Upper lobe of left lung (tissue), 4 donors: ENCODE measurements at regions not wholly inside any gene's neighbourhood (a gene's known extent, or its start where the extent isn't known, plus 50 kb on each side); places are given as distances from the start of the nearest gene placed in this dataset.

Experiments
- EP300 ChIP-seq, 4 donors: sonication (generic); formaldehyde crosslinking; IDR thresholded peaks; one replicate each; pipeline ENCODE4 v1.5.1; 2017; ENCODE audit warnings: antibody characterized with exemption in 4 of 4, control low read depth in 2 of 4
- POLR2A ChIP-seq, 4 donors: fragments of 450-650 bp; IDR thresholded peaks; one replicate each; pipeline ENCODE4 v1.5.1; 2016 to 2017; ENCODE audit warnings: antibody characterized with exemption in 4 of 4, mild to moderate bottlenecking in 2 of 4
- TF ChIP-seq, protein P1 (sequence below), 6 experiments: fragments of 450-650 bp in 4 of 6; fragments of 200-600 bp in 2 of 6; sonication (generic) in 2 of 6; IDR thresholded peaks; one replicate each; pipeline ENCODE4 v1.5.1; 2016 to 2019; ENCODE audit warnings: antibody characterized with exemption in 6 of 6

DNA sequence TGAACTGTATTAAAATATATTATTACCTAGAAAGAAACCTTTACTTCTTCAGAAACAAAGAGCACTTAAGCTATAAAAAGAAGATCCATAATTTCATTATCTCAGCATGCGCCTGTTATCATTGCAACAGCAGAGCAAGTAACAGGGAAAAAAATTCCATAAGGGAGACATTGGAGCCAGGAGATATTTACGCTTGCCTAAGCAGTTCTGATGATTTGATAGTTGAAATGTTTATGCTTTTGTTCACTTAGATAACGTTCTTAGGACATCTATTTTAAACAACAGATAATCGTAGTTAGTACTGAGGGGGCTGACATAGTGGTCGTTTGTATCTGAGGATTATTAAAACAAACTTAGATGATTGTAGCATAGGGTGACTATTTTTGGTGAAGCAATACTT lies 252.5 kb downstream of the NNT start:
- TF ChIP-seq EP300 (IDR thresholded peaks at IDR 0.05) (no peak), POLR2A (IDR thresholded peaks at IDR 0.05) (no peak)
- TF ChIP-seq, protein P1, sequence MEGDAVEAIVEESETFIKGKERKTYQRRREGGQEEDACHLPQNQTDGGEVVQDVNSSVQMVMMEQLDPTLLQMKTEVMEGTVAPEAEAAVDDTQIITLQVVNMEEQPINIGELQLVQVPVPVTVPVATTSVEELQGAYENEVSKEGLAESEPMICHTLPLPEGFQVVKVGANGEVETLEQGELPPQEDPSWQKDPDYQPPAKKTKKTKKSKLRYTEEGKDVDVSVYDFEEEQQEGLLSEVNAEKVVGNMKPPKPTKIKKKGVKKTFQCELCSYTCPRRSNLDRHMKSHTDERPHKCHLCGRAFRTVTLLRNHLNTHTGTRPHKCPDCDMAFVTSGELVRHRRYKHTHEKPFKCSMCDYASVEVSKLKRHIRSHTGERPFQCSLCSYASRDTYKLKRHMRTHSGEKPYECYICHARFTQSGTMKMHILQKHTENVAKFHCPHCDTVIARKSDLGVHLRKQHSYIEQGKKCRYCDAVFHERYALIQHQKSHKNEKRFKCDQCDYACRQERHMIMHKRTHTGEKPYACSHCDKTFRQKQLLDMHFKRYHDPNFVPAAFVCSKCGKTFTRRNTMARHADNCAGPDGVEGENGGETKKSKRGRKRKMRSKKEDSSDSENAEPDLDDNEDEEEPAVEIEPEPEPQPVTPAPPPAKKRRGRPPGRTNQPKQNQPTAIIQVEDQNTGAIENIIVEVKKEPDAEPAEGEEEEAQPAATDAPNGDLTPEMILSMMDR (IDR thresholded peaks at IDR 0.05), result no peak
